ENCODE measurements at regions not wholly inside any gene's neighbourhood (a gene's known extent, or its start where the extent isn't known, plus 50 kb on each side); places are given as distances from the start of the nearest gene placed in this dataset.

GRCh38 chr20:59470521-59470920, 133.8 kb upstream of the PHACTR3 start:
- no peak for TF ChIP-seq CTCF (IDR thresholded peaks at IDR 0.05)
- TF ChIP-seq POLR2A (IDR thresholded peaks at IDR 0.05) = no peak

Data from thyroid gland (tissue), 4 donors.